ENCODE measurements at regions not wholly inside any gene's neighbourhood (a gene's known extent, or its start where the extent isn't known, plus 50 kb on each side); places are given as distances from the start of the nearest gene placed in this dataset.
"Not testable (repeated sequence)": the region's sequence is repeated elsewhere in the genome, so short reads cannot be mapped to it uniquely, and the experiment has no call there.

GRCh38 chr12:34198924-34199323 lies 176.6 kb downstream of the ALG10 start:
- no peak for DNase-seq

DNA sequence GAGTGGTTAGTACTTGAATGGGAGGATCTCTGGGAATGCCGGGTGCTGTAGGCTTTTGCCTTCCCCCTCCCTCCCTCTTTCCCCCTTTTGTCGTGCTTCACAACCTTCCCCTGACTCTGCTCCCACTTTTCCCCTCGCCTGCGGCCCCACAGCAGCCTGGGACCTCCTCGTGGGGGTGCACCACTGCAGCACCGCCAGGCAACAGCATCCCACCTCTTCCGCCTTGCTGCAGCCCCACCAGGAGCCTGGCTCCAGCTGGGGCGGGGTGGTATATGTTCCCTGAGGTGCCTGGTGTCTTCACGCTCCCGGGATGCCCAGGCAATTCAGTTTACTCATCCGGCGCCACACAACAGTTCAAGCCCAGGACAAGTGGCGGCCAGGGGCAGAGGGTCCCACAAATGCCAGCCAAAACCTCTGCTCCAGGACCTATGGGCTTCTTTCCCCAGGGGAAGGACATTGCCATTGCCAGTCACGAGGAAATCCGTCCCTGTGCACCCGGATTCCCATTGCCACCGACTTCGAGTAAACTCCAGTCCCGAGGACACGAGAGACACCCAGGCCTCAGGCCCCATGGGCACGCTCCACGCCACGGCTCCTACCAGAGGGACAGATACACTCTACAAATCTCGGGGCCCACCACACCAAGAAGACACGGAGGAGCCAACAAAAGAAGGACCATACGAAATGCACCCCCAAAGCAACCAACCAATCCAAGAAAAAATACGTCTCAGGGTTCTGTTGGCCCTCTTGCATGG lies 181.7 kb downstream of the ALG10 start:
- DNase-seq, result no peak

GRCh38 chr12:34204830-34205285 lies 182.6 kb downstream of the ALG10 start:
- DNase-seq, result no peak

DNA sequence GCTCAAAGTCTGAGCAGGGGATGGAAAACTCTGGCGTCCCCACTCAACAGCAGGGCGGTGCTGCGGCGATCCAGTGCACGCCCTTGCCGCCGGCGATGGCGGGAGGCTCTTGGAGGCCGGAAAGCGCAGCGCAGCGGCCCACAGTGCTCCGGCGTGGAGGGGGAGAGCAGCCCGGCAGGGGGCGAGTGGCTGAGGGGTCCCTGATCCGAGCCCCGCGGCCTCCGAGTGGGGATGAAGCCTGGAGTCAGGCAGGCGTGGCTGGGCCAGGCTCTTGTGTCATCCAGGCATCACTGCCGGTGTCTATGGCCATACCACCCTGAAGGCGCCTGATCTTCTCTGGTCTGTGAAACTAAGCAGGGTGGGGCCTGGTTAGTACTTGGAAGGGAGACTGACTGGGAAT lies 183.1 kb downstream of the ALG10 start:
- no peak for DNase-seq

- DNase-seq, result no peak
Measured at GRCh38 chr12:34206061-34206785, 183.9 kb downstream of the ALG10 start.

GRCh38 chr12:34207858-34208257 lies 185.6 kb downstream of the ALG10 start:
- no peak for DNase-seq

GRCh38 chr12:34208331-34209258 lies 186.3 kb downstream of the ALG10 start:
- no peak for DNase-seq

DNA sequence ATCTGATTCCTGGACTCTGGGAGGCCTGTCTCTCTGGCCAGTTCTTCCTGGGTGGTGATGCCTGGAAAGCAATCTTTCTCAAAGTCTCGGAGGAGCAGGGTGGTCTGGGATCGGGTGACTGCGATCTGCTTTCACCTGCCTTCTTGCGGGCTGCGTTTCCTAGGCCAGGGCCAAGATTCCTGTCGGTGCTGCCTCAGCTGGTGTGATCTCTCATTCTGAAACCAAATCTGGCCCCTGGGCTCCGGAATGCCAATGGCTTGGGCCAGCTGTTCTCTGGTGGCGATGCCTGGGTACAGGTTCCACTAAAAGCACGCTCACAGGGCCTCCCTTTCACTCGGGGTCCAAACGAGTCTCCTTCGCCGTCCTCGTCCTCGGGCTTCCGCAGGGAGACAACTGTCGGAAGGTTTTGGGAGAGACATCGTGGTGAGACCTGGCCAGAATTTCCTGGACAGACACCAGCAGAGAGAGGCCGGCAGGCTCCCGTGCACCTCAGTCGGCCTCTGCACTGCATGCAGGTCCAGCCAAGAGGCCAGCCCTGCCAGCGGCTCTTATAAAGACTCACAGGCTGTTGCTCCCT lies 187.1 kb downstream of the ALG10 start:
- DNase-seq, result no peak

DNA sequence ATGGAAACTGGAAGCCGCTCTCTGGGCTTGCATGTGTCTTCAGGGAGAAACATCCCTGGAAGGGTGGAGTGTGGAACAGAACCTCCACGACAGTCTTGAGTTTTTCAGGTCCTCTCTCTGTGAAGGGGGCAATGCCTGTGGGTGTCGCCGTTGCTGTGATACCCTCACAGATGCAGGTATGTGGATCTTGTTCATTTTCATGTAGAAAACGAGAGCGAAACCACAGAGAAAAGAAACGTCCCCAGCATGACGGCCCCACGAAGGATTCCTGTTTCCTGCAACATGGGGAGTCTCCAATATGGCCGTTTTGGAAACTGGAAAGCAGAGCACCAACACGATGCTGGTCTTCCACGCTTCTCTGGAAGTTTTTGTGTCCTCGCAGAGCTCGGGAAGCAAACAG lies 187.9 kb downstream of the ALG10 start:
- DNase-seq, result no peak

- no peak for DNase-seq
Measured at GRCh38 chr12:34210689-34211530, 188.6 kb downstream of the ALG10 start.

GRCh38 chr12:34212651-34213050 lies 190.4 kb downstream of the ALG10 start:
- no peak for DNase-seq

DNA sequence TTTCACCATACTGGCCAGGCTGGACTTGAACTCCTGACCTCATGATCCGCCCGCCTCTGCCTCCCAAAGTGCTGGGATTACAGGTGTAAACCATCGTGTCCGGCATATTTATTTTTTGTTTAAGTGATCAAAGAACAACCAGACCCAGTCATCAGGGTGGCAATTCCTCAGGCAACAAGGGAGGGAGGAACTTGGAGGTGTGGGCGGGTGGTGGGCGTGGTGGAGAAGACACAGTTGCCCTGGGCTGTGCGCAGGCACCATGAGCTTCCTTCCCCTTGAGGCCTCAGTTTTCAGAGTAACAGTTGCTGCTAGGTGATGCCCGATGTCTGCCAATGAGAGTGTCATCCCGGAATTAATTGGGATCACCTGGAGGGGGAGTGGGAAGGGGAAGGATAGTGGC lies 191.7 kb downstream of the ALG10 start:
- no peak for DNase-seq

DNA sequence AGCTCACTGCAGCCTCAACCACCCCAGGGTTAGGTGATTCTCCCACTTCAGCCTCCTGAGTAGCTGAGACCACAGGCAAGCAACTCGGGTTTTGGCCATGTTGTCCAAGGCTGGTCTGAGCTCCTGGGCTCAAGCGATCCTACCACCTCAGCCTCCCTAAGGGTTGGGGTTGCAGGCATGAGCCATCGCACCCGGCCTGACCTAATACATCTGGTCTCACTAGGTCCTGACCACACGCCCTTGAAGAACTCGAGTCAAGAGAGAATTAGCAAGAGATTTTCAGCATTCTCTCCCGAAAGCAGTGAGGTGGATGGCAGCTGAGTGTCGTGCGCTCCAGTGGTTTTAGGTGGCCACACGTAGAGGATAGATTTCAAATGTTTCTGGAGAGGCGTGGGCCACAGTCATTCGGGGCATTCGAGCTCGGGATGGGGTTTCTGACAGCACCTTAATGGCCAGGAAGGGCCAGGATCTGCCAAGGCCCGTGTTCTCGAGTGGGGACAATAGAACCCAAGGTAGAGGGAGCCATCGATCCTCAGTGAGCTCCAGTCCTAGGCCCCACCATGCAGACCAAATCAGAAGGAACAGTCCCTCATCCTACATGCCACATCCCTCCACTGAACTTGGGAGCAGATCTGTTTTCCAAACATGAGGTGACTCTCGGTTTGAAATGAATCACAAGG lies 193.1 kb downstream of the ALG10 start:
- DNase-seq, result no peak

DNA sequence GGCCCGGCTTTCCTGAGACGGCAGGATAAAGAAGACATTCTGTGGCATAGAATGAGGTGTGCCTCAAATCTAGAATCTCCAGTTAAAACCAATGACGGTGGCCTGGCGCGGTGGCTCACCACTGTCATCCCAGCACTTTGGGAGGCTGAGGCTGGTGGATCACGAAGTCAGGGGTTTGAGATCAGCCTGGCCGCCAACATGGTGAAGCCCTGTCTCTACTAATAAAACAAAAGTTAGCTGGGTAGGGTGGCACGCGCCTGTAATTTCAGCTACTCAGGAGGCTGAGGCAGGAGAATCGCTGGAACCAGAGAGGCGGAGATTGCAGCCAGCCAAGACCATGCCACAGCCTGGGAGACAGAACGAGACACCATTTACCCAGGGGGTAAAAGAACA lies 193.6 kb downstream of the ALG10 start:
- DNase-seq, result no peak

GRCh38 chr12:34217660-34218059 lies 195.4 kb downstream of the ALG10 start:
- DNase-seq, result no peak

DNA sequence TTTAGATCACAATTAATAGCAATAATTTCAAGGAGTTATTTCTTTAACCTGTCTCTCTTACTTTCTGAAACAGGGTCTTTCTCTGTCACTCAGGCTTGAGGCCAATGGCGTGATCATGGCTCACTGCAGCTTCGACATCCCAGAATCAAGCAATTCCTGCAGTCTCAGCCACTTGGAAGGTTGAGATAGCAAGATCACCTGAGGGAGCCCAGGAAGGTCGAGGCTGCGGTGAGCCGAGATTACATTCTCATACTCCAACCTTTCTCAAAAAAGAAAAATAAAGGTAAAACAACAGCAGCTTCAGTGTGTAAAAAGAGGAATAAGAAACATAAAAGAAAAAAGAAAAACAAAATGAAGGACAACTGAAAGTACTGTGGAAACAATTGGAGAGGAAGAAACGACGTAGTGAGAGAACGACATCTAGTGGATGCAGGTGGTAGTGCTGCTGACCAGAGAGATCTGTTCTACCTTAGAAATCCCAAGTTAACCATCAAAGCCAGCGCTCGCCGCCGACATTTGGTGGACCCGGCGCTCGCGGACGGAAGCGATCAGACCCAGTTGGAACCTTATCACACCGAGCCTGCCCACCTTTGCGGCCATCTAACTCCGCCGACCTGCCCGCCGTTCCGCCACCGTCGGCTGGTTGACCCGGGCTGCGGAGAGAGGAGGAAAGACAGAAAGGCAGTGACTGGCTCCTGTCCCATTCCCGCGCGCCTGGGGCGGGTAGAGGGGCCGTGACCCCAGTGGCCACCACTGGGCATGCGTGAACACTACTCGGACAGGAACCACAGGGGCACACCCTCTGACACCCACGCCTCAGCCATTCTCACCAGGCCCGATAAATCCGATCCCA lies 196.1 kb downstream of the ALG10 start:
- peak; percentile 34 for DNase-seq

DNA sequence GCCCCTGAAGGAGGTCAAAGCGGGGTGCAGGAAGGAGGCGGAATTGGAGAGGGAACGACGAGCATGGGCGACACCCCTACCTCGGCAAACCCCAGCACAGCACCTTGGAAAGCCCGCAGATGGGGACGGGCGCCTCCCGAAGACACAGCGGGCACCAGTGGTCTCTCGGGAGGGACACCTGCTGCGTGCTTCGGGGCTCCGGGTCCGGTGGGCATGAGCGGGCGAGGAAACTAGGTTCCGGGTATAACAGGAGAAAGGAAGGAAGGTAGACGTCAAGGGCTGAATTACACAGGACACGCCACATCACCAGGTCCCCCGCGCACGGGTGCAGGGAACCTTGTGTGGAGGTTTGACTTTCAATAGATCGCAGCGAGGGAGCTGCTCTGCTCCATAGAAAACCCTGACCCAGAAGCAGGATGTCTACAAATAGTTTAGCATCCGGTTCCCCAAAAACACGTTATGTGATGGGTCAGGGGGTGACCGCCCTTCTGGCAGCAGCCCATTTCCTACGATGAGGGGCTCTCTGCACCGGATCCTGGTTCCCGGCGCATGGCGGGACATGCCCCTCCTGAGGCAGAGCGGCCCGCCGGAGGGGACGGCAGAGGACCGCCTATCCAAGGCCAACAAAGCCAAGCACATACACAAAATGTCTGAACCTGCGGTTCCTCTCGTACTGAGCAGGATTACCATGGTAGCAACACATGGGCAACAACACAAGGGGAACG lies 196.9 kb downstream of the ALG10 start:
- DNase-seq, result no peak

GRCh38 chr12:34220079-34220478 lies 197.8 kb downstream of the ALG10 start:
- DNase-seq, result not testable (repeated sequence)

DNA sequence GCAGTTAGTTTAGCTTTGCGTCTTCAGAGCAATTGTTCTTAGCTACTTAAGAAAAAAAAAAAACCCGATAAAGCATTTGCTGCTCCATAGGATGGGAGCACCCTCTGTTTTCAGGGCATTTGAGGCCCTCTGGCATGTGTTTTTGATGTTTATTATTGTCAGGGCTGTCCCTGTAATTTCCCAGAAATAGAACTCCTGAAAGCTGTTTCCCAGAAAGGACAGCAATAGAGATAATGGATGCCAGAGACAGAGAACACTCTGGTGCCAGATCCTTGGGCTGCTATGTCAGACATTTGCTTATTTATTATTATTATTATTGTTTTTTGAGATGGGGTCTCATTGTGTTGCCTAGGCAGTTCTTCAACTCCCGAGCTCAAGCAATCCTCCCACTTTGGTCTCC lies 201.3 kb downstream of the ALG10 start:
- DNase-seq, result no peak

GRCh38 chr12:34226044-34226443 lies 203.7 kb downstream of the ALG10 start:
- DNase-seq, result not testable (repeated sequence)
